Breast epithelium (tissue), 4 donors: ENCODE measurements at regions not wholly inside any gene's neighbourhood (a gene's known extent, or its start where the extent isn't known, plus 50 kb on each side); places are given as distances from the start of the nearest gene placed in this dataset.

Source experiments
- DNase-seq, 2 donors: peaks; one replicate each; pipeline ENCODE4 v3.0.0-alpha.2; 2019; ENCODE audit warnings: low spot score in 2 of 2
- H3K27ac ChIP-seq, 2 donors: fragments of 200-600 bp; sonication (generic) in 1 of 2; one replicate each; pipeline ENCODE4 v1.5.1; 2016 to 2019; ENCODE audit warnings: mild to moderate bottlenecking in 1 of 2
- H3K27me3 ChIP-seq, 2 donors: fragments of 200-600 bp; sonication (generic) in 1 of 2; one replicate each; pipeline versions ENCODE4 v1.5.1 to v1.6.0; 2017 to 2019; ENCODE audit warnings: control low read depth in 1 of 2, mild to moderate bottlenecking in 1 of 2
- H3K36me3 ChIP-seq: fragments of 200-600 bp; one replicate; pipeline ENCODE4 v1.5.1; 2019
- H3K4me1 ChIP-seq, 2 donors: fragments of 200-600 bp; sonication (generic); one replicate each; pipeline ENCODE4 v1.5.1; 2016 to 2019; ENCODE audit warnings: control low read depth in 1 of 2
- H3K4me3 ChIP-seq, 3 donors: fragments of 200-600 bp; sonication (generic); 1 replicate in 2 of 3; 2 replicates in 1 of 3; pipeline ENCODE4 v1.5.1; 2016 to 2019; ENCODE audit warnings: mild to moderate bottlenecking in 3 of 3, moderate library complexity in 2 of 3
- H3K9me3 ChIP-seq, 2 donors: fragments of 200-600 bp; sonication (generic) in 1 of 2; one replicate each; pipeline ENCODE4 v1.5.1; 2016 to 2019; ENCODE audit warnings: control low read depth in 1 of 2
- CTCF ChIP-seq, 3 donors: fragments of 450-650 bp; IDR thresholded peaks; one replicate each; pipeline ENCODE4 v1.5.1; 2016 to 2017; ENCODE audit warnings: antibody characterized with exemption in 3 of 3, mild to moderate bottlenecking in 3 of 3, moderate library complexity in 3 of 3
- POLR2A ChIP-seq: fragments of 450-650 bp; IDR thresholded peaks from one replicate; pipeline ENCODE4 v1.6.1; 2016; ENCODE audit warnings: antibody characterized with exemption, mild to moderate bottlenecking, moderate library complexity
- POLR2AphosphoS5 ChIP-seq, 3 donors: sonication (generic); formaldehyde crosslinking; IDR thresholded peaks; one replicate each; pipeline ENCODE4 v1.6.1; 2017; ENCODE audit warnings: antibody characterized with exemption in 3 of 3
- intact Hi-C: fragments of 100-400 bp; cut with DNase I; formaldehyde crosslinking; loops from one replicate; pipeline ENCODE4 v1.15.1; 2023; ENCODE audit warnings: low total_unique reads

GRCh38 chr13:111011899-111012298 lies 97.0 kb upstream of the ANKRD10 start:
- intact Hi-C loops, result loop anchor here (5.0 kb wide), 1 partner anchor 430 kb away; no protein-coding TSS in a partner anchor

GRCh38 chr13:111008351-111008750 lies 93.5 kb upstream of the ANKRD10 start:
- no peaks in the 10 kb centered on the region for H3K9me3 ChIP-seq
- TF ChIP-seq CTCF (IDR thresholded peaks at IDR 0.05) (no peak), POLR2A (no peak), POLR2AphosphoS5 (IDR thresholded peaks at IDR 0.05) (no peak)
- H3K27ac ChIP-seq, result no peak overlapping the region
- no peaks in the 10 kb centered on the region for H3K36me3 ChIP-seq
- DNase-seq, result no peak
- intact Hi-C loops, result no loop called here
- no peaks in the 10 kb centered on the region for H3K27me3 ChIP-seq
- peaks cover 0 to 7% of the 10 kb centered on the region in 2 donors for H3K4me1 ChIP-seq
- no peak overlapping the region for H3K4me3 ChIP-seq

More at GRCh38 chr13:111011899-111012298, 97.0 kb upstream of the ANKRD10 start:
- no peaks in the 10 kb centered on the region for H3K36me3 ChIP-seq
- H3K27ac ChIP-seq, result no peak overlapping the region
- H3K4me1 ChIP-seq, result peaks cover 0 to 2% of the 10 kb centered on the region in 2 donors
- no peak overlapping the region for H3K4me3 ChIP-seq
- no peak for DNase-seq
- no peaks in the 10 kb centered on the region for H3K27me3 ChIP-seq
- H3K9me3 ChIP-seq, result no peaks in the 10 kb centered on the region
- TF ChIP-seq CTCF (IDR thresholded peaks at IDR 0.05) (no peak), POLR2A (no peak), POLR2AphosphoS5 (IDR thresholded peaks at IDR 0.05) (no peak)

- no peak overlapping the region for H3K4me3 ChIP-seq
- H3K36me3 ChIP-seq, result no peaks in the 10 kb centered on the region
- DNase-seq, result no peak
- H3K27ac ChIP-seq, result peak overlapping the region; percentile 69 to 88
- H3K4me1 ChIP-seq, result peaks cover 0 to 7% of the 10 kb centered on the region in 2 donors
- H3K27me3 ChIP-seq, result no peaks in the 10 kb centered on the region
- TF ChIP-seq POLR2AphosphoS5 (IDR thresholded peaks at IDR 0.05) (no peak), CTCF (IDR thresholded peaks at IDR 0.05) (no peak), POLR2A (no peak)
- H3K9me3 ChIP-seq, result no peaks in the 10 kb centered on the region
- intact Hi-C loops, result no loop called here
Observed at GRCh38 chr13:111007209-111007608, 92.3 kb upstream of the ANKRD10 start.

GRCh38 chr13:111006506-111007031 lies 91.7 kb upstream of the ANKRD10 start:
- Histone ChIP-seq H3K9me3 (no peaks in the 10 kb centered on the region), H3K4me1 (peaks cover 0 to 7% of the 10 kb centered on the region in 2 donors), H3K36me3 (no peaks in the 10 kb centered on the region), H3K4me3 (peak overlapping the region in 1 of 3 donors; percentile 36), H3K27me3 (no peaks in the 10 kb centered on the region), H3K27ac (peak overlapping the region; percentile 69 to 88)
- peak in 1 of 2 donors; percentile 50 for DNase-seq
- intact Hi-C loops, result no loop called here
- TF ChIP-seq POLR2AphosphoS5 (IDR thresholded peaks at IDR 0.05) (peak in 1 of 3 donors; percentile 22), CTCF (IDR thresholded peaks at IDR 0.05) (no peak)

GRCh38 chr13:111005808-111006505 lies 91.1 kb upstream of the ANKRD10 start:
- intact Hi-C loops, result no loop called here
- Histone ChIP-seq H3K4me1 (peaks cover 0 to 7% of the 10 kb centered on the region in 2 donors), H3K9me3 (no peaks in the 10 kb centered on the region), H3K27ac (peak overlapping the region; percentile 69 to 88), H3K36me3 (no peaks in the 10 kb centered on the region), H3K27me3 (no peaks in the 10 kb centered on the region), H3K4me3 (peak overlapping the region in 1 of 3 donors; percentile 36)
- no peak for DNase-seq
- TF ChIP-seq POLR2AphosphoS5 (IDR thresholded peaks at IDR 0.05) (no peak), CTCF (IDR thresholded peaks at IDR 0.05) (no peak), POLR2A (no peak)
